HCT116 (cell line): ENCODE measurements at regions not wholly inside any gene's neighbourhood (a gene's known extent, or its start where the extent isn't known, plus 50 kb on each side); places are given as distances from the start of the nearest gene placed in this dataset.

Experiments used
- ATAC-seq: fragments of 200-7000 bp; cut with Tn5 transposase; 2 replicates; pipeline ENCODE4 v1.9.1; 2020; ENCODE audit warnings: mild to moderate bottlenecking, moderate library complexity
- BruUV-seq: library from RNA; stranded (reverse); fragments of 400-500 nt; replicated peaks from 2 replicates; lab custom pipeline; 2021; lab: Mats Ljungman, UMichigan
- CTCF ChIA-PET: fragments of 300-600 bp; sonication (Branson Sonifier 250); formaldehyde crosslinking; loops from one replicate; lab custom pipeline; 2021; ENCODE audit warnings: antibody characterized with exemption; lab: Charles Lee
- POLR2A ChIA-PET: fragments of 300-600, 350-600 bp; sonication (Branson Sonifier 250); formaldehyde crosslinking; loops from one replicate; lab custom pipeline; 2021; ENCODE audit warnings: antibody characterized with exemption; lab: Charles Lee
- RAD21 ChIA-PET, 2 experiments: fragments of 300-600 bp; sonication (Branson Sonifier 250); formaldehyde crosslinking; loops; one replicate each; lab custom pipeline; 2023; ENCODE audit warnings: low total read pairs in 2 of 2; ENCODE audit not compliant: uncharacterized antibody in 2 of 2, unreplicated experiment in 2 of 2, low non-redundant PET in 1 of 2; lab: Charles Lee
- DNase-seq: peaks from one replicate; pipeline ENCODE4 v3.0.0-alpha.2; 2010; ENCODE audit warnings: low read depth, low spot score
- H2AFZ ChIP-seq: fragments of 200-600 bp; shearing (Covaris generic), sonication (generic); 2 replicates; pipeline ENCODE4 v1.6.1; 2017; ENCODE audit warnings: low read depth, mixed run types, mixed read lengths, antibody characterized with exemption, low read length; ENCODE audit not compliant: poor library complexity, severe bottlenecking
- H3K27ac ChIP-seq: 2 replicates; pipeline ENCODE4 v1.5.1; 2012; ENCODE audit warnings: low read depth, low read length
- H3K27me3 ChIP-seq: fragments of 200-600 bp; sonication (generic); 2 replicates; pipeline ENCODE4 v1.6.1; 2016; ENCODE audit warnings: mixed run types, low read length, mixed read lengths; ENCODE audit not compliant: insufficient read depth
- H3K36me3 ChIP-seq, 2 experiments: fragments of 200-500 bp in 1 of 2; fragments of 200-600 bp in 1 of 2; sonication (Bioruptor generic) in 1 of 2; sonication (generic) in 1 of 2; 2 replicates each; pipeline versions ENCODE4 v1.5.1 to v1.6.1; 2014 to 2016; ENCODE audit warnings: low read length in 2 of 2, inconsistent platforms in 1 of 2, mixed read lengths in 1 of 2, mixed run types in 1 of 2; ENCODE audit not compliant: insufficient read depth in 2 of 2, control insufficient read depth in 1 of 2
- H3K4me1 ChIP-seq, 2 experiments: fragments of 200-600 bp in 1 of 2; sonication (generic) in 1 of 2; 2 replicates each; pipeline versions ENCODE4 v1.5.1 to v1.6.1; 2012 to 2017; ENCODE audit warnings: low read length in 2 of 2, inconsistent platforms in 1 of 2, mild to moderate bottlenecking in 1 of 2, mixed read lengths in 1 of 2, mixed run types in 1 of 2, moderate library complexity in 1 of 2; ENCODE audit not compliant: insufficient read depth in 2 of 2, control insufficient read depth in 1 of 2
- H3K4me2 ChIP-seq: fragments of 200-600 bp; sonication (generic); 2 replicates; pipeline ENCODE4 v1.6.1; 2017; ENCODE audit warnings: mixed run types, low read length, mixed read lengths
- H3K4me3 ChIP-seq, 2 experiments: fragments of 200-600 bp in 1 of 2; sonication (generic) in 1 of 2; replicated peaks in 1 of 2; 2 replicates each; pipeline ENCODE4 v1.5.1; 2011 to 2016; ENCODE audit warnings: low read length in 2 of 2, control low read depth in 1 of 2, low read depth in 1 of 2, mild to moderate bottlenecking in 1 of 2, mixed read lengths in 1 of 2, mixed run types in 1 of 2
- H3K79me2 ChIP-seq: fragments of 200-600 bp; sonication (generic); 2 replicates; pipeline ENCODE4 v1.6.1; 2017; ENCODE audit warnings: mild to moderate bottlenecking, mixed run types, low read length, moderate library complexity, mixed read lengths; ENCODE audit not compliant: insufficient read depth
- H3K9ac ChIP-seq: fragments of 200-600 bp; sonication (generic); 2 replicates; pipeline ENCODE4 v1.6.1; 2016; ENCODE audit warnings: low read length, mixed read lengths
- H3K9me2 ChIP-seq: fragments of 200-600 bp; sonication (generic), shearing (Covaris generic); 2 replicates; pipeline ENCODE4 v1.6.1; 2017; ENCODE audit warnings: mixed run types, mild to moderate bottlenecking, moderate library complexity; ENCODE audit not compliant: insufficient read depth
- H3K9me3 ChIP-seq, 2 experiments: fragments of 200-500 bp in 1 of 2; fragments of 200-600 bp in 1 of 2; sonication (Bioruptor generic) in 1 of 2; sonication (generic) in 1 of 2; 2 replicates each; pipeline ENCODE4 v1.6.1; 2014 to 2017; ENCODE audit warnings: low read length in 2 of 2, mixed read lengths in 2 of 2, inconsistent platforms in 1 of 2, low read depth in 1 of 2, mild to moderate bottlenecking in 1 of 2, mixed run types in 1 of 2, moderate library complexity in 1 of 2; ENCODE audit not compliant: control insufficient read depth in 1 of 2, insufficient read depth in 1 of 2
- H4K20me1 ChIP-seq: fragments of 200-600 bp; sonication (generic), shearing (Covaris generic); 2 replicates; pipeline ENCODE4 v1.6.1; 2017; ENCODE audit warnings: mixed run types, mild to moderate bottlenecking, moderate library complexity; ENCODE audit not compliant: insufficient read depth
- CEBPB ChIP-seq: IDR thresholded peaks from 2 replicates; pipeline ENCODE4 v1.6.1; 2012; ENCODE audit warnings: low read depth
- EGR1 ChIP-seq: IDR thresholded peaks from 2 replicates; pipeline ENCODE4 v1.6.1; 2012; ENCODE audit warnings: low read depth
- ELF1 ChIP-seq: IDR thresholded peaks from 2 replicates; pipeline ENCODE4 v1.6.1; 2012; ENCODE audit warnings: low read depth, borderline replicate concordance
- EZH2phosphoT487 ChIP-seq: fragments of 200-600 bp; IDR thresholded peaks from 2 replicates; pipeline ENCODE4 v1.6.1; 2018; ENCODE audit warnings: antibody characterized with exemption, borderline replicate concordance
- FOSL1 ChIP-seq: IDR thresholded peaks from 2 replicates; pipeline ENCODE4 v1.6.1; 2012; ENCODE audit warnings: low read depth
- POLR2A ChIP-seq: IDR thresholded peaks from 2 replicates; pipeline ENCODE4 v1.7.0; 2011; ENCODE audit warnings: borderline replicate concordance; ENCODE audit not compliant: insufficient read depth, insufficient read length; ENCODE audit errors: extremely low read depth
- RAD21 ChIP-seq: IDR thresholded peaks from 2 replicates; pipeline ENCODE4 v1.6.1; 2012; ENCODE audit warnings: low read depth, mild to moderate bottlenecking
- SIN3A ChIP-seq: IDR thresholded peaks from 2 replicates; pipeline ENCODE4 v1.6.1; 2012; ENCODE audit warnings: low read depth
- ZBTB33 ChIP-seq: IDR thresholded peaks from 2 replicates; pipeline ENCODE4 v1.6.1; 2011; ENCODE audit warnings: mild to moderate bottlenecking, low read length, moderate library complexity; ENCODE audit not compliant: insufficient replicate concordance; ENCODE audit errors: extremely low read depth
- ZNF274 ChIP-seq: fragments of 200-500 bp; sonication (Bioruptor generic); IDR thresholded peaks from 2 replicates; pipeline ENCODE4 v1.6.1; 2014; ENCODE audit warnings: mild to moderate bottlenecking, low read depth, low read length, inconsistent platforms
- intact Hi-C: fragments of 100-400 bp; cut with micrococcal nuclease; formaldehyde crosslinking; loops from 2 replicates; pipeline ENCODE4 v1.10.0; 2022
- TF ChIP-seq, protein P1 (sequence below), 3 experiments: fragments of 200-600 bp in 1 of 3; sonication (generic) in 1 of 3; IDR thresholded peaks in 2 of 3; conservative IDR thresholded peaks in 1 of 3; 2 replicates each; pipeline ENCODE4 v1.5.1; 2012 to 2017; ENCODE audit warnings: low read depth in 2 of 3, low read length in 2 of 3, antibody characterized with exemption in 1 of 3, borderline replicate concordance in 1 of 3, control low read depth in 1 of 3, mild to moderate bottlenecking in 1 of 3, mixed read lengths in 1 of 3, mixed run types in 1 of 3, moderate library complexity in 1 of 3; ENCODE audit not compliant: insufficient read depth in 1 of 3

GRCh38 chr1:87949711-87950110 lies 621.0 kb downstream of the LMO4 start:
- H3K36me3 ChIP-seq: no peaks in the 10 kb centered on the region
- H3K4me1 ChIP-seq: no peaks in the 10 kb centered on the region
- H3K27ac ChIP-seq: no peak overlapping the region
- intact Hi-C loops: loop anchor here (10.0 kb wide), 2 partner anchors 155 to 275 kb away; no protein-coding TSS in a partner anchor
- CTCF ChIA-PET: no interaction called here
- POLR2A ChIA-PET: no interaction called here
- H3K9ac ChIP-seq: no peak overlapping the region
- H3K27me3 ChIP-seq: no peaks in the 10 kb centered on the region
- H4K20me1 ChIP-seq: no peaks in the 10 kb centered on the region
- ATAC-seq (no peak), DNase-seq (no peak)
- RAD21 ChIA-PET: no interaction called here
- H2AFZ ChIP-seq: no peak overlapping the region
- H3K9me2 ChIP-seq: no peaks in the 10 kb centered on the region
- H3K4me3 ChIP-seq: no peak overlapping the region
- H3K9me3 ChIP-seq: no peaks in the 10 kb centered on the region
- no TSS peak for BruUV-seq
- no peaks in the 10 kb centered on the region for H3K79me2 ChIP-seq
- H3K4me2 ChIP-seq: no peak overlapping the region
- TF ChIP-seq SIN3A (no peak), EZH2phosphoT487 (no peak), ZNF274 (no peak), POLR2A (no peak), ELF1 (no peak), FOSL1 (no peak), RAD21 (no peak), EGR1 (no peak), ZBTB33 (no peak), CEBPB (no peak)
- TF ChIP-seq, protein P1, sequence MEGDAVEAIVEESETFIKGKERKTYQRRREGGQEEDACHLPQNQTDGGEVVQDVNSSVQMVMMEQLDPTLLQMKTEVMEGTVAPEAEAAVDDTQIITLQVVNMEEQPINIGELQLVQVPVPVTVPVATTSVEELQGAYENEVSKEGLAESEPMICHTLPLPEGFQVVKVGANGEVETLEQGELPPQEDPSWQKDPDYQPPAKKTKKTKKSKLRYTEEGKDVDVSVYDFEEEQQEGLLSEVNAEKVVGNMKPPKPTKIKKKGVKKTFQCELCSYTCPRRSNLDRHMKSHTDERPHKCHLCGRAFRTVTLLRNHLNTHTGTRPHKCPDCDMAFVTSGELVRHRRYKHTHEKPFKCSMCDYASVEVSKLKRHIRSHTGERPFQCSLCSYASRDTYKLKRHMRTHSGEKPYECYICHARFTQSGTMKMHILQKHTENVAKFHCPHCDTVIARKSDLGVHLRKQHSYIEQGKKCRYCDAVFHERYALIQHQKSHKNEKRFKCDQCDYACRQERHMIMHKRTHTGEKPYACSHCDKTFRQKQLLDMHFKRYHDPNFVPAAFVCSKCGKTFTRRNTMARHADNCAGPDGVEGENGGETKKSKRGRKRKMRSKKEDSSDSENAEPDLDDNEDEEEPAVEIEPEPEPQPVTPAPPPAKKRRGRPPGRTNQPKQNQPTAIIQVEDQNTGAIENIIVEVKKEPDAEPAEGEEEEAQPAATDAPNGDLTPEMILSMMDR (IDR thresholded peaks at IDR 0.05 in 2 of 3, conservative IDR thresholded peaks at IDR 0.05 in 1 of 3; ENCODE audit: borderline replicate concordance in 1 of 3, insufficient read depth in 1 of 3, low read depth in 2 of 3, low read length in 2 of 3): no peak
